ENCODE measurements at regions not wholly inside any gene's neighbourhood (a gene's known extent, or its start where the extent isn't known, plus 50 kb on each side); places are given as distances from the start of the nearest gene placed in this dataset.

- H3K4me2 ChIP-seq (ENCODE audit: insufficient read depth in 1 of 2, low read depth in 2 of 2, low read length in 2 of 2): no peak overlapping the region
- H3K27me3 ChIP-seq (replicated peaks in 1 of 4; ENCODE audit: control insufficient read depth in 3 of 4, extremely low read depth in 1 of 4, insufficient read depth in 3 of 4, low read length in 3 of 4): no peaks in the 10 kb centered on the region
- H3K79me2 ChIP-seq (ENCODE audit: control insufficient read depth in 1 of 2, insufficient read depth in 2 of 2, low read length in 2 of 2): no peaks in the 10 kb centered on the region
- no peaks in the 10 kb centered on the region; a peak in 1 of 8 replicates for H3K36me3 ChIP-seq (ENCODE audit: control insufficient read depth in 2 of 4, insufficient read depth in 4 of 4, low read length in 3 of 4)
- H4K91ac ChIP-seq (replicated peaks; ENCODE audit: insufficient read length, low read length): no peak overlapping the region
- H4K5ac ChIP-seq (ENCODE audit: insufficient read length, low read depth, low read length): no peak overlapping the region
- no peak overlapping the region for H2BK12ac ChIP-seq (ENCODE audit: low read depth, low read length)
- H2AK5ac ChIP-seq (ENCODE audit: low read depth, low read length): no peak overlapping the region
- H3K23me2 ChIP-seq (ENCODE audit: low read depth, low read length): no peaks in the 10 kb centered on the region
- H2BK20ac ChIP-seq (ENCODE audit: low read length): no peak overlapping the region
- no peak overlapping the region for H3K27ac ChIP-seq (ENCODE audit: low read depth, low read length)
- WGBS, 2 experiments (ENCODE audit: extremely low coverage in 1 of 2, insufficient coverage in 1 of 2, insufficient read length in 1 of 2, insufficient replicate concordance in 2 of 2, low coverage in 1 of 2, low lambda C conversion rate in 2 of 2, missing lambda C conversion rate in 1 of 2): 100% methylated on average over 1 of the region's 1 CpG; no CpG with 5 or more reads in 1 of the 2 experiments
- H2BK120ac ChIP-seq (replicated peaks; ENCODE audit: low read depth, low read length): no peak overlapping the region
- H2BK5ac ChIP-seq (ENCODE audit: low read depth, low read length): no peak overlapping the region; the same call in 1 of the 2 replicates
- H4K8ac ChIP-seq (ENCODE audit: extremely low read depth, insufficient read depth, low read length): no peak overlapping the region
- H2BK15ac ChIP-seq (ENCODE audit: low read length): no peak overlapping the region
- no peak overlapping the region for H3K4ac ChIP-seq (replicated peaks; ENCODE audit: insufficient read length, low read depth, low read length)
- no peak for DNase-seq (ENCODE audit: low read depth in 1 of 2, low spot score in 2 of 2)
- no peak overlapping the region for H3K9ac ChIP-seq (replicated peaks in 1 of 4; ENCODE audit: extremely low read depth in 1 of 4, low read depth in 3 of 4, low read length in 3 of 4)
- H3K18ac ChIP-seq (ENCODE audit: extremely low read depth, low read length): no peak overlapping the region
- no peak for FAIRE-seq
- H3K79me1 ChIP-seq (ENCODE audit: low read depth, low read length): no peaks in the 10 kb centered on the region
- ChIA-PET CTCF (ENCODE audit: partially characterized antibody) (interaction anchor here (0.6 to 1.6 kb wide), 4 partner anchors 11 to 65 kb away, joined by 3 to 5 read pairs (median 4); no protein-coding TSS in a partner anchor), POLR2A (ENCODE audit: partially characterized antibody) (no interaction called here)
- H3K14ac ChIP-seq (ENCODE audit: insufficient read length): no peak overlapping the region
- peaks cover 7% of the 10 kb centered on the region in 2 experiments; a peak in 3 of 4 replicates for H3K9me3 ChIP-seq (ENCODE audit: insufficient read depth in 2 of 2, low read depth in 1 of 2, low read length in 1 of 2)
- no peak overlapping the region for H2AFZ ChIP-seq (ENCODE audit: low read length)
- no peaks in the 10 kb centered on the region for H4K20me1 ChIP-seq (replicated peaks in 1 of 2; ENCODE audit: control insufficient read depth in 1 of 2, insufficient read depth in 2 of 2, low read length in 2 of 2)
- no peak overlapping the region for H3K4me3 ChIP-seq (ENCODE audit: extremely low read depth in 1 of 4, insufficient read depth in 2 of 4, low read depth in 3 of 4, low read length in 4 of 4)
- peaks cover 0 to 17% (median 14%) of the 10 kb centered on the region in 4 experiments; a peak in 4 of 7 replicates for H3K4me1 ChIP-seq (replicated peaks in 1 of 4; ENCODE audit: control insufficient read depth in 3 of 4, insufficient read depth in 4 of 4, low read length in 3 of 4)
- H3K56ac ChIP-seq (replicated peaks; ENCODE audit: insufficient read length, low read depth, low read length): no peak overlapping the region
- no peak overlapping the region for H3K23ac ChIP-seq (ENCODE audit: insufficient read length)
- TF ChIP-seq BRCA1 (IDR thresholded peaks at IDR 0.05; ENCODE audit: low read depth, low read length): no peak
- TF ChIP-seq HDAC2 (IDR thresholded peaks at IDR 0.05; ENCODE audit: borderline replicate concordance in 1 of 2, low read depth in 2 of 2, low read length in 2 of 2): no peak
- TF ChIP-seq RBBP5 (IDR thresholded peaks at IDR 0.05; ENCODE audit: borderline replicate concordance, low read depth, low read length): no peak
- no peak for TF ChIP-seq CEBPB (IDR thresholded peaks at IDR 0.05; ENCODE audit: low read depth, low read length)
- no peak for TF ChIP-seq KDM4A (IDR thresholded peaks at IDR 0.05; ENCODE audit: low read depth, low read length, severe bottlenecking)
- no peak for TF ChIP-seq TAF1 (IDR thresholded peaks at IDR 0.05; ENCODE audit: low read depth, low read length)
- no peak for TF ChIP-seq ASH2L (IDR thresholded peaks at IDR 0.05; ENCODE audit: low read length)
- no peak for TF ChIP-seq POU5F1 (IDR thresholded peaks at IDR 0.05; ENCODE audit: low read depth, low read length)
- no peak for TF ChIP-seq GTF2F1 (IDR thresholded peaks at IDR 0.05; ENCODE audit: borderline replicate concordance, low read depth, low read length)
- no peak for TF ChIP-seq TAF7 (optimal IDR thresholded peaks at IDR 0.05; ENCODE audit: borderline replicate concordance, low read depth, low read length)
- no peak for TF ChIP-seq NRF1 (IDR thresholded peaks at IDR 0.05; ENCODE audit: low read depth, low read length)
- TF ChIP-seq BACH1 (IDR thresholded peaks at IDR 0.05; ENCODE audit: low read length): no peak
- TF ChIP-seq USF2 (IDR thresholded peaks at IDR 0.05; ENCODE audit: low read length): no peak
- no peak for TF ChIP-seq SIN3A (conservative IDR thresholded peaks at IDR 0.05 in 1 of 2, IDR thresholded peaks at IDR 0.05 in 1 of 2; ENCODE audit: low read depth in 1 of 2, low read length in 2 of 2)
Measured at GRCh38 chr12:64995816-64996215, 125.3 kb downstream of the WIF1 start.
